Peyer's patch (tissue), 4 donors: ENCODE measurements at regions not wholly inside any gene's neighbourhood (a gene's known extent, or its start where the extent isn't known, plus 50 kb on each side); places are given as distances from the start of the nearest gene placed in this dataset.

Experiments
- DNase-seq, 3 donors: peaks; one replicate each; pipeline ENCODE4 v3.0.0-alpha.2; 2017 to 2019
- H3K27ac ChIP-seq, 4 donors: fragments of 200-600 bp; sonication (generic); one replicate each; pipeline ENCODE4 v1.5.1; 2016 to 2019
- H3K27me3 ChIP-seq, 2 donors: fragments of 200-600 bp; sonication (generic); one replicate each; pipeline ENCODE4 v1.5.1; 2019
- H3K36me3 ChIP-seq, 3 donors: fragments of 200-600 bp; sonication (generic); one replicate each; pipeline ENCODE4 v1.5.1; 2016 to 2019
- H3K4me1 ChIP-seq, 4 donors: fragments of 200-600 bp; sonication (generic); one replicate each; pipeline ENCODE4 v1.5.1; 2016 to 2019
- H3K4me3 ChIP-seq, 4 donors: fragments of 200-600 bp; sonication (generic); 1 replicate in 3 of 4; 2 replicates in 1 of 4; pipeline ENCODE4 v1.5.1; 2016 to 2019; ENCODE audit warnings: mild to moderate bottlenecking in 1 of 4
- H3K9me3 ChIP-seq, 4 donors: fragments of 200-600 bp; sonication (generic); one replicate each; pipeline ENCODE4 v1.5.1; 2016 to 2019; ENCODE audit warnings: mild to moderate bottlenecking in 1 of 4
- POLR2A ChIP-seq, 2 donors: fragments of 450-650 bp; IDR thresholded peaks; one replicate each; pipeline ENCODE4 v1.5.1; 2017; ENCODE audit warnings: antibody characterized with exemption in 2 of 2, mild to moderate bottlenecking in 2 of 2, moderate library complexity in 2 of 2
- TF ChIP-seq, protein P1 (sequence below), 6 experiments: fragments of 450-650 bp in 4 of 6; fragments of 200-600 bp in 2 of 6; sonication (generic) in 1 of 6; IDR thresholded peaks; one replicate each; pipeline ENCODE4 v1.5.1; 2017 to 2019; ENCODE audit warnings: antibody characterized with exemption in 6 of 6, mild to moderate bottlenecking in 3 of 6, moderate library complexity in 1 of 6

DNA sequence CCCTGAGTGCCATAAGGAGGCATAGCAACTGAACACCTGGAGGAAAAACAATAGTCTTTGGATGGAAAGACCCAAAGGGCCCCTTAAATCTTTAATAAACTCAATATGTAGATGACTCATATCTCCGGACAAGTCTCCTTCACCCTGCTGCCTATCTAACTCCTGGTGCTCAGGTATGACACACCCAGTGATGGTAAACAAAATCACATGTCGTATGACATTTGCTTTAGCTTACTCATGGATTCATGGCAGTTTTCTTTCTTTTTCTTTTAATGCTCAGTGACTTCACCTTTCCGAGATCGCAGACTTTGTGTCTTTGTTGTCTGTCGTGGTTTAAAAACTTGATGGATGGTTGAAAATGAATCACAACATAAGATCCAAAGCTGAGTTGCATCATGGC lies 208.5 kb upstream of the PROX1 start:
- Histone ChIP-seq H3K9me3 (no peaks in the 10 kb centered on the region), H3K36me3 (no peaks in the 10 kb centered on the region), H3K27me3 (no peaks in the 10 kb centered on the region), H3K4me3 (no peak overlapping the region), H3K4me1 (no peaks in the 10 kb centered on the region), H3K27ac (no peak overlapping the region)
- DNase-seq: no peak
- TF ChIP-seq POLR2A (IDR thresholded peaks at IDR 0.05): no peak
- TF ChIP-seq, protein P1, sequence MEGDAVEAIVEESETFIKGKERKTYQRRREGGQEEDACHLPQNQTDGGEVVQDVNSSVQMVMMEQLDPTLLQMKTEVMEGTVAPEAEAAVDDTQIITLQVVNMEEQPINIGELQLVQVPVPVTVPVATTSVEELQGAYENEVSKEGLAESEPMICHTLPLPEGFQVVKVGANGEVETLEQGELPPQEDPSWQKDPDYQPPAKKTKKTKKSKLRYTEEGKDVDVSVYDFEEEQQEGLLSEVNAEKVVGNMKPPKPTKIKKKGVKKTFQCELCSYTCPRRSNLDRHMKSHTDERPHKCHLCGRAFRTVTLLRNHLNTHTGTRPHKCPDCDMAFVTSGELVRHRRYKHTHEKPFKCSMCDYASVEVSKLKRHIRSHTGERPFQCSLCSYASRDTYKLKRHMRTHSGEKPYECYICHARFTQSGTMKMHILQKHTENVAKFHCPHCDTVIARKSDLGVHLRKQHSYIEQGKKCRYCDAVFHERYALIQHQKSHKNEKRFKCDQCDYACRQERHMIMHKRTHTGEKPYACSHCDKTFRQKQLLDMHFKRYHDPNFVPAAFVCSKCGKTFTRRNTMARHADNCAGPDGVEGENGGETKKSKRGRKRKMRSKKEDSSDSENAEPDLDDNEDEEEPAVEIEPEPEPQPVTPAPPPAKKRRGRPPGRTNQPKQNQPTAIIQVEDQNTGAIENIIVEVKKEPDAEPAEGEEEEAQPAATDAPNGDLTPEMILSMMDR (IDR thresholded peaks at IDR 0.05): no peak

DNA sequence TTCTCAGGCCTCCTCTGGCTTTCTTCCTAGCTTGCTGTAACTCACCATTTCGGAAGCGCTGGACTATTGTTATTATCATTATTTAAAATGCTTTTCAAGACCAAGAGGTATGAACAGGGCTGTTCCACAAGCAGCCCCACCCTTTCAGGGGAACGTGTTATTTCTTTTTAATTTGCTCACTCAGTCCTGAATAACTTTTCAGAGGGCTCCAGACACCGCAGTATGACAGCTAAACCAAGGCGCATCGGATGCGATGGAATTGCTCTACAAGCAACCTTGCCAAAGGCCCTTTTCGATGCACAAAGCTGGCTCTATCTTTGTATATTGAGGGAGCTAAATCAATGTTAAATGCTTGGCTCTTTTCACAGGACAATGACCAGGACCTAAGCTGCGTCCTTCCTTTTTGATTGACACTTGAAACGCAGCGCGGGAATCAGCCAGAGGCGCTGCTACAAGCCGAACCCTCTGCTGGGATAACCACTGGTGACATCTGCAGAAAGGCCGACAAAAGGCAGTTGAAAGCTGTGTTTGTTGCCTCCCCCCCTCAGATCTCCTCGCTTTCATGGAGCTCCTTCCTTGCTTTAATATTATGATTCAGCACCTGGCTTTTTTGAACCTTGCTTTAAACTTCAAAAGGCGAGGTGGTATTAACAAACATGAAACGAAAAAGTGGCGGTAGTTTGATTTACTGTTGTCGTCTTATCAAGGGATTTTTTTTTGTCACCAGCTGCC lies 204.7 kb upstream of the PROX1 start:
- Histone ChIP-seq H3K4me3 (no peak overlapping the region), H3K36me3 (no peaks in the 10 kb centered on the region), H3K27me3 (no peaks in the 10 kb centered on the region), H3K9me3 (no peaks in the 10 kb centered on the region), H3K27ac (no peak overlapping the region), H3K4me1 (no peaks in the 10 kb centered on the region)
- no peak for DNase-seq
- TF ChIP-seq, protein P1 (IDR thresholded peaks at IDR 0.05): no peak
- TF ChIP-seq POLR2A (IDR thresholded peaks at IDR 0.05): no peak

DNA sequence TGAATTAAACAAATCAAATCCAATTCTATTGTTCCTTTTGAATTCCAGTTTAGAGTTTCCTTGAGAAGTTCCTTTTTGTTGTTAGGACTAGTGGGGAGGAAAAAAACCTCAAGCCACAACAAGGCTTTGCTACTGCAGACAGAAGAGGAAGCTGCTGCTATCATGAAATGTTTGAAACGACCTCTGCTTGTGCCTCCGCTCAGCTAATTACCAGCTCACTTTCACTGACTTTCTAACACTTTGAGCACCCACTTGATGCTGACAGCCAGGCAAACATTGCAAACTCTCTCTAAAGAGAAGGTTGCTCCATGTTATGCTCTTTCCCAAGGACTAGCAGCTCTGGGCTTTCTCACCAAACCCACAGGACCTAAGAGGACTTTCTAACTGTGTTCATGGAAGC lies 203.9 kb upstream of the PROX1 start:
- Histone ChIP-seq H3K9me3 (no peaks in the 10 kb centered on the region), H3K27ac (no peak overlapping the region), H3K4me1 (no peaks in the 10 kb centered on the region), H3K4me3 (no peak overlapping the region), H3K36me3 (no peaks in the 10 kb centered on the region), H3K27me3 (no peaks in the 10 kb centered on the region)
- DNase-seq: no peak
- no peak for TF ChIP-seq POLR2A (IDR thresholded peaks at IDR 0.05)
- TF ChIP-seq, protein P1 (IDR thresholded peaks at IDR 0.05): no peak

DNA sequence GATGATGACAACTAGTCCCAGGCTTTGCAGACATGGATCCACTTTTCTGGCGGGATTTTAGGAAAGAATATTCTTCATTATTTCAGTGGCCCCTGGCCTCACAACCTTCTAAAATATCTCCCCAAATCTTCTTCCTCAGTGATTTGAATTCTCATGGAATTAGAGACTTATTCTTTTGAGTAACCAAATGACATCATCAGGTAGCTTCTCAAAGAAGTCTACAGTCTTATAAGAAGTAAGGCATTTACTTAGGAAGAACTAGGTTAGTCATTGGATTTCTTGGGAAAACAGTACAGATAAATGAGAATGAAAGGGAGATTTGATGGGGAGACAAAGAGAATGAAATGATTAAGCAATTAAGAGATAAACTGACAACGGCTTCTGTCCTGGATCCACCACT lies 201.1 kb upstream of the PROX1 start:
- H3K27me3 ChIP-seq: no peaks in the 10 kb centered on the region

DNA sequence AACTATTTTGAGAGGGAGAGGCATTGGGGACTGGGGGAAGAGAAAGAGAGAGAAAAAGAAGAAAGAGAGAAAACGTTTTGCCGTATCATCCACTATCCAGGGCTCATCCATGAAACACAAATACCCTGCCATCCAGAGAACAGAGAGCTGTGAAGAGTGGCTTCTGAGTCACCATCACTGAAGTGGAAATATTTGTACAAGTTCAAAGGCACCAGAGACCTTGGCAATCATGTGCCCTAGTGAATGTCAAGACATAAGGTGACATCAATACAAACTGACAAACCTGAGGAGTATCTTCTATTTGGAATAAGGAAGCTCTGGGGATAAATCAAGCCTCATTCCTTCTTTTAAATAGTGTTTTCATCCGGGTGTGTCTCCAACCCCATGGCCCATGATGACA lies 197.2 kb upstream of the PROX1 start:
- Histone ChIP-seq H3K27me3 (no peaks in the 10 kb centered on the region), H3K9me3 (no peaks in the 10 kb centered on the region), H3K36me3 (no peaks in the 10 kb centered on the region), H3K4me3 (no peak overlapping the region), H3K27ac (no peak overlapping the region), H3K4me1 (no peaks in the 10 kb centered on the region)
- DNase-seq: no peak
- TF ChIP-seq, protein P1 (IDR thresholded peaks at IDR 0.05): no peak
- TF ChIP-seq POLR2A (IDR thresholded peaks at IDR 0.05): no peak

More for the DNA sequence above, 201.1 kb upstream of the PROX1 start:
- H3K9me3 ChIP-seq: no peaks in the 10 kb centered on the region
- H3K36me3 ChIP-seq: no peaks in the 10 kb centered on the region
- H3K4me1 ChIP-seq: no peaks in the 10 kb centered on the region
- no peak for DNase-seq
- TF ChIP-seq, protein P1 (IDR thresholded peaks at IDR 0.05): no peak
- TF ChIP-seq POLR2A (IDR thresholded peaks at IDR 0.05): no peak
- H3K4me3 ChIP-seq: no peak overlapping the region
- H3K27ac ChIP-seq: no peak overlapping the region
